HepG2 (cell line): ENCODE measurements at regions not wholly inside any gene's neighbourhood (a gene's known extent, or its start where the extent isn't known, plus 50 kb on each side); places are given as distances from the start of the nearest gene placed in this dataset.

Source experiments
- BRF2 ChIP-seq: sonication (generic); formaldehyde crosslinking; IDR thresholded peaks from 2 replicates; pipeline ENCODE4 v1.8.1; 2022; ENCODE audit warnings: mild to moderate bottlenecking, missing genetic modification reagents
- KLF6 ChIP-seq: IDR thresholded peaks from 2 replicates; pipeline ENCODE4 v1.8.0; 2016; ENCODE audit warnings: missing biosample characterization, missing genetic modification reagents
- ZBTB44 ChIP-seq: sonication (generic); formaldehyde crosslinking; IDR thresholded peaks from 2 replicates; pipeline ENCODE4 v1.4.0; 2020; ENCODE audit warnings: missing genetic modification reagents

GRCh38 chr5:39846144-39846543, 421.4 kb upstream of the DAB2 start:
- TF ChIP-seq BRF2 (CRISPR knock-in tag) (no peak), KLF6 (CRISPR knock-in tag) (no peak), ZBTB44 (CRISPR knock-in tag) (no peak)
